C4-2B (cell line): ENCODE measurements at regions not wholly inside any gene's neighbourhood (a gene's known extent, or its start where the extent isn't known, plus 50 kb on each side); places are given as distances from the start of the nearest gene placed in this dataset.
"Not testable (repeated sequence)": the region's sequence is repeated elsewhere in the genome, so short reads cannot be mapped to it uniquely, and the experiment has no call there.

Source experiments
- H3K27ac ChIP-seq: fragments of 450-650 bp; 2 replicates; pipeline ENCODE4 v1.5.1; 2017
- CTCF ChIP-seq: fragments of 450-650 bp; conservative IDR thresholded peaks from 2 replicates; pipeline ENCODE4 v1.5.1; 2017; ENCODE audit warnings: mild to moderate bottlenecking
- ZFX ChIP-seq: fragments of 450-650 bp; IDR thresholded peaks from 2 replicates; pipeline ENCODE4 v1.6.1; 2017

- no peak overlapping the region for H3K27ac ChIP-seq
- TF ChIP-seq ZFX (no peak), CTCF (no peak)
Measured at GRCh38 chr7:110420788-110421187, 670.1 kb upstream of the LRRN3 start.

GRCh38 chr7:110421490-110422241, 669.3 kb upstream of the LRRN3 start:
- no peak for TF ChIP-seq ZFX
- TF ChIP-seq CTCF: no peak
- no peak overlapping the region for H3K27ac ChIP-seq

- H3K27ac ChIP-seq: no peak overlapping the region
- TF ChIP-seq ZFX (no peak), CTCF (no peak)
Measured at GRCh38 chr7:110432061-110432553, 658.8 kb upstream of the LRRN3 start.

GRCh38 chr7:110438926-110439325, 652.0 kb upstream of the LRRN3 start:
- H3K27ac ChIP-seq: not testable (repeated sequence)

- no peak overlapping the region for H3K27ac ChIP-seq
- peak; percentile 93 for TF ChIP-seq CTCF
- no peak for TF ChIP-seq ZFX
Measured at GRCh38 chr7:110442381-110442837, 648.5 kb upstream of the LRRN3 start.

GRCh38 chr7:110446658-110447057, 644.3 kb upstream of the LRRN3 start:
- TF ChIP-seq ZFX (no peak), CTCF (no peak)
- no peak overlapping the region for H3K27ac ChIP-seq

- no peak for TF ChIP-seq ZFX
- TF ChIP-seq CTCF: no peak
Measured at GRCh38 chr7:110448918-110449317, 642.0 kb upstream of the LRRN3 start.

GRCh38 chr7:110454713-110455112, 636.2 kb upstream of the LRRN3 start:
- TF ChIP-seq CTCF: no peak
- no peak for TF ChIP-seq ZFX
- H3K27ac ChIP-seq: no peak overlapping the region

More at GRCh38 chr7:110448918-110449317, 642.0 kb upstream of the LRRN3 start:
- H3K27ac ChIP-seq: no peak overlapping the region
